ENCODE measurements at regions not wholly inside any gene's neighbourhood (a gene's known extent, or its start where the extent isn't known, plus 50 kb on each side); places are given as distances from the start of the nearest gene placed in this dataset.
A peak's percentile ranks its signal among the peaks of the same experiment; 100 is the strongest.

DNA sequence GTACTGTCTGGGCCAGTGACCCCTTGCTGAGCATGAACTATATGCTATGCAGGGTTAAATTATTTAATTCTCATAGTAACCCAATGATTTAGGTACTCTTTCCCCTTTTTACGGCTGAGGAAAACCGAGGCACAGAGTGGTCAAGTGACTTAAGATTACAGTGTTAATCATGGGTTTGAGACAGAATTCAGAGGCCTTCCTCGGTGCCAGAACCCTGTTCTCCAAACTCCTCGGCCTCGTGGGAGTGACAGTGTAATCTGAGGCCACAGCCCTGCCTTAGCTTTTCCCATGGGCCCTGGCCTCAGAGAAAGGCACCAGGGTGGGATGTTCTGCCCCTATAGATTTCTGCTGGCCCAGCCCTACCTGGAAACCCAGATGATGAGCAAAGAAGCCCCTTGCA is 86.4 kb upstream of the ZNF648 start:
- no peak for DNase-seq

DNA sequence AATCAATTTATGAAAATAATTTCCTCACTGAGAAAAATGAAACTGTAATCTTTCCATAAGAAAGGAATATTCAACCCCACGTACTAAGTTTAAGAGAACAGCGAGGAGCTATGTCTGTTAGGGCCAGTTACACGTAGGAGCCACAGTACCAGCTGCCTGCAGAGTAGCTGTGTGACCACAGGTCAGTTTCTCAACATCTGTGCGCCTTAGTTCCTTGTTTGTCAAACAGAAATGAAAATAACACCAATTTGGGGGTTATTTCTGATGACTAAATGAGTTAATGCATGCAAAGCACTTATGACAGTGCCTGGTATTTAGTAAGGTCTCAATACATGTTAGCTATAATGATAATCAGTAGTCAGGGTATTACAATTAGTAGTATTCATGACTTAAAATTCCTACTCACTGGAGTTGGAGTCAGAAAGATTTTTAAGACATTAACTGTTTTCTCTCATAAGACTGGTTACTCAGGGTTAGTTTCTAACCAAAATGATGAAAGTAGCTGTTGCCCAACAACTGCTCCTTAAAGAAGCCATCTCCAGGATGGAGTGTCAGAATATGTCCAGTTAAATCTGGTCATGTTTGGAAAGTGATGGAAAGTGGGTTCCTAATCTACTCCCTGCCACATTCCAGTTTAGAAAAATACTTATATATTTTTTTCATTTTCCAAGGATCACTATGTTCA is 85.8 kb upstream of the ZNF648 start:
- no peak for DNase-seq

DNA sequence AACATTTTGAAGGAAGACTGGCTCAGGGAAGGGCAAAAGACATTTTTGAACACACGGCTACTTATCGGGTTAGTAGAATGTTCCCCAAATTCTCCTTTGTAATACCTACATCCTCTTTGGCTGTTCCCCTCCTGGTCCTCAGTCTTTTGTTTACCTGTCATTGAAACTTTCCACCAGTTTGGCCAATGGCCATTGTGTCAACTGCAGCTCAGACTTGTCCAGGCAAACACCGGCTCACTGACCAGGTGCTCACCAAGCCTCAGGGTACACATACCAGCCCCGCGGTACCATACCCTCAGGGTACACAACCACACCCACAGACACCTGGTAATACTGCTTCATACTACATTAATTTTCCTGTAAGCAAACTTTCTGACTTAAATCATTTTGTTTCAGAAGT is 84.8 kb upstream of the ZNF648 start:
- DNase-seq: no peak

DNA sequence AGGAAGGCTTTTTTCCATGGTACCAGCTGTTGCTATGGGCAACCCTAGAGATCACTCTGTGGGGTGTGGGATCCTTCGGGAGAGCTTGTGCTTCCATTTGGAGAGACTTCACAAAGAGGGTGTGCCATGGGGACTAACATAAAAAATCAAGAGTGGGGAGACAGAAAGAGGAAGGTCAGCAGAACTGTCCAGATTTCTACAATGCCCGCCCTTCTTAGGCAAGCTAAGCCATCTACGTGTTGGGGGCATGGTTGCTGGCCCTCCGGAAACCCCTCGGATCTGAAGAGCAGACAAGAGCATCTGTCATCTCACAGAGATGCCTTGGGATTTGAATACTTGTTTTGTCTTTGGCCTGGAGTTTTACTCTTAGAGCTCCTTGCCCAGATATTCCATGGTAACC is 83.9 kb upstream of the ZNF648 start:
- no peak for DNase-seq

DNA sequence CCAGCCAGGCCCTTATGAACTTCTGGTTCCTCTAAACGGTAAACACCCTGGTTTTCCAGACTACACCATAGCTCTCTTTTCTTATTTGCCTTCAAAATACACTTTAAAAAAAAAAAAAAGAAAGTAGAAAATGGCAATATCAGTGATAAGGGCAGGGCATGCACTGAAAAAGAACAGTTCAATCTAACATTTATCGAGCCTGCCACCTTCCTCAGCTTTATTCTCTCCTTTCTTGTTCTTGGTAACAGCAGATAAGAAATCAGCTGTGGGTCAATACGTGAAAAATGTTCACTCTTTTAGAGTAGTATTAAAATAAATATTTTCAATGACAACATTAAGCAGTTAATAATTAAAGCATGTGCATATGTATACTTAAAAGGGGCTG is 83.1 kb upstream of the ZNF648 start:
- no peak for DNase-seq

DNA sequence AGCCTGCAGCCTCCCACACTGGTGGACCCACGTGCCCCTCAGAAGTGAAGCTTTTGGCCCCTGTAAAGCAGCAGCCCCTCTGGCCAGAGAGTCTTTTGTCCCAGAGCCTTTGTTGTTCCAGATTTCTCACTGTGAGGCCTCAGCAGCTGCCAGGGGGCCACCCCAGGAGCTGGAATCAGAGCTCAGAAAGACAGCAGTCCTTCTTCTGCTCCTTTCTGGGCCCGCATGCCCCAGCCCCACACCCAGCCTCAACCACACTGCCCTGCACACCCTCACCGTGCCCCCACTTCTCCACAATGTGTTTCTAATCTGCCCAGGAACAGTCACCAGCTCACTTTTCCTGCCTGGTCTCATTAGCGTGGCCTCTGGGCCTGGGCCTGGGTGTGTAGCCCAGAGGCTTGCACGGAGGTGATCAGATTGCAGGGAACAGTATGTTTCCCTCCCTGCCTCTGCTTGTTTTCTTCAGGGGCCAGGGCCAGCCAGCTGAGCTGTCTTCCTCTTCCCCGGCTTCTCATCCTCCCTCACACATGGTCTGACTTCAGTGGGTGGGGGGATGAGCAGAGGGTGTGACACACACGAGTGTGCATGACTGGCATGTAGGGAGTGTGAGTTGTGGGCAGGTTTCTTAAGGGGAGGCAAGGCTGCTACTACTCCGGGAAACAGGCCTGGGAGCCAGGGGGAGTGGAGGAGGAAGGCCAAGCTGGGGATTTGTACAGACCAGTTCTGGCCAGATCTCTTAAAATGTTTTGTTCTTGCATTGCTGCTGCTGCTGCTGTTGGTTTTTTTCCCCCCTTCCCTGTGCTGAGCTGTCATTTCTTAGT is 82.5 kb upstream of the ZNF648 start:
- peak; percentile 95 for DNase-seq

DNA sequence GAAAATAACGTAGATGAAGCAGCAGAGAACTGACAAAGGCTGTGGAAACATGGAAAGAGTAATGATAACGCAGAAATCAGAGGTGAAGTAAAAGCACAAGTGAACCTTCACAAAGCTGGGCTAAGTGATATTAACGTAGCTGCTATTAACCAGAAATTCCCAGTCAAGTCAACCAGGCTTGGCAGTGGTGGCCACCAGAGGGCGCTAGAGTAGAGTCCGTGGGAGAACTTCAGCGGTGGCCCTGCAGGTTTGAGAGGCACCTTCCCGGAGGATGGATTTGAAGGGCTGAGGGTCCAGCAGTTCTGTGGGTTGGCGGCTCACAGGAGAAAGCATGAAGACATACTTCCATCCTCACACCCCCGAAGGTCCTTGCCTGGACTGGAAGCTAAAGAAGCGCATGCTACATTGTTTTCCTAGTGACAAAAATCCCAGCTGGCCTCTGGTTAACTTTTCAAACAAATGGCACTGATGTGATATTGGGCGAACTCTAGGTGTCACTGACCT is 81.7 kb upstream of the ZNF648 start:
- DNase-seq: peak; percentile 58

DNA sequence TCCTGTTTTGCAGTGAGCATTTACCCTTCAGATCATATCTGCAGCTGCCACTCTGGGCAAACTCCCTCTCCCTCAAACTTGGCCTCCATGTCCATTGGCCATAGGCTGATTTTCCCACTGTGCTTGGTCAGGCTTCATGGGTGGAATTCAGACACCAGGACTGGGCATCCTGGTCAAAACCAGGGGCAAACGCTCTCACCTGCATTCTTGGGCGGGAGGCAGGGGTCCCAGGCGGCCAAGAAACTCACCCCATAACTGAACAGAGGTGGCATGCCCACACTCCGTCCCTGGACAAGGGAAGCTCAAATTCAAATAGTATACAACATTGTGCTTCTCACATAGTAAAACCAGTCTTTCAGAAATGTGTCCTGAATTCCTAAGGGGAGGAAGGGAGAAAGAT is 81.1 kb upstream of the ZNF648 start:
- DNase-seq: no peak

DNA sequence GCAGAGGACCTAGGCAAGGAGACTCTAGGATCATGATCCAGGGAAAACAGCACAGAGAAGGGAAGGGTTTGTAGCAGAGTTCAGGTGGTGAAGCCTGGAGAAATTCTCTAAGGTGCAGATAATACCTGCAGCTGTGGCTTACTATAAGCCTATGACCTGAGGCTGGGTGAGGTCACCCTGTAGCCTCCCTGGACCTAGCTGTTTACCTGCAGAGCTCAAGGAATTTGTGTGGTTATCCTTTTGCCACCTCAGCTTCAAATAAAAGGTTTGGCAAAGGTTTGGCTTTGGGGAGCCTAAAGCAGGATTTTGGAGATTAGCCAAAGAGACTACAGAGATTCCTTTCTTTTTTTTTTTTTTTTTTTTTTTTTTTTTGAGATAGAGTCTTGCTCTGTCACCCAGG is 79.5 kb upstream of the ZNF648 start:
- DNase-seq: no peak

DNA sequence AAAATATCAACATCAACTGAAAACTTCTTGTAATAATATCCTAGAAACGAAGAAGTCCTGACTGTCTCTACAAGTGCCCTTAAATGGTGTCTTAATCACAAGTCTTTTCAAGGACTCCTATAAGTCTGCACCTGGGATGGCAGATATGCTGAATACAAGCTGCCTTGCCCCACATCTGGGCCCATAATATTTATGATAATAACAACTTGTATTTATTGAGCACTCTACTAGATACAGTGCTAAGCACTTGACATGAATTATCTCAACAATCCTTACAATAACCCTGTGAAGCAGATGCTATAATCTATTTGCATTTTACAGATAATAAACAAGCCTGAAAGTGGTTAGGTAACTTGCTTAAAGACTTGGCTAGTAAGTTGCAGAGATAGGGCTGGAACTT is 78.0 kb upstream of the ZNF648 start:
- no peak for DNase-seq

DNA sequence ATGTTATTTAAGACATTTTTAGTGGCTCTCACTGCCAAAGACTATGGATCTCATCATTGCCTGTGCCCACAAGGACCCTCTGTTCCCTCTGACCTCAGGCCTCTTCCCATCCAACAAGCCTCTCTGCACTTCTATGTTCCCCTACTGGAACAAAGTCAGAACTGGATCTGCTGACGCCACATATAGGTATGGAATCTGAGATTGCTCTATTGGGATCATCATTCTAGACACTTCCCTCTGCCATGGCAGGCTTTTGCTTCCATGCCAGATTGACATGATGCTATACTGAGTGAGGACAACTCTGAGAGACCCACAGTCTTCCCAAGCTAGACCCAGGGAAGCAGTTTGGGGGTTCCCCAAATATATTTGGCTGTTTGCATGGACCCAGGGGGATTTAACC is 76.0 kb upstream of the ZNF648 start:
- no peak for DNase-seq

DNA sequence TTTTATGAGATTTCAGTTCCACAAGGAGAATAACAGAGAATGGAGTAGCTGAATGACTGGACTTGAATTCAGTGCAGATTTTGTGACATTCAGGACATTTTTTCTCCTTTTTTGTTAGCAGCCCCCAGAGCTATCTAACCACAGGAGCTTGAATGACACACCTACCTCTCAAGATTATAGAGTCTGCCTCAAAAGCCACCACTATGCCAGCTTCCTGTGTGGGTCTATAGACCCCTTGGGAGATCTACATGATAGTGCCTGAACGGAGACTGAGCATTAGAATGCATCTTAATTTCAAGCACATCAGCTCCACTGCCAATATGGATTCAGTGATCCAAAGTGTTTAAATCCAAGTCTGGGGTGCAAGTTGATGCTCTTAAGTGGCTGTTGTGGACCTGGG is 74.4 kb upstream of the ZNF648 start:
- DNase-seq: no peak

DNA sequence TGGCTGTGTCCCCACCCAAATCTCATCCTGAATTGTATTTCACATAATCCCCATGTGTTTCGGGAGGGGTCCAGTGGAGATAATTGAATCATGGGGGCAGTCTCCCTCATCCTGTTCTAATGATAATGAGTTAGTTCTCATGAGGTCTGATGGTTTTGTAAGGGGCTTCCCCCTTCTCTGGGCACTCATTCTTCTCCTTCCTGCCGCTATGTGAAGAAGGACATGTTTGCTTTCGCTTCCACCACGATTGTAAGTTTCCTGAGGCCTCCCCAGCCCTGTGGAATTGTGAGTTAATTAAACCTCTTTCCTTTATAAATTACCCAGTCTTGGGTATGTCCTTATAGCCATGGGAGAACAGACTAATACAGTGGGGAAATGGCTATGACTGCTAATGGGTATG is 72.7 kb upstream of the ZNF648 start:
- no peak for DNase-seq

DNA sequence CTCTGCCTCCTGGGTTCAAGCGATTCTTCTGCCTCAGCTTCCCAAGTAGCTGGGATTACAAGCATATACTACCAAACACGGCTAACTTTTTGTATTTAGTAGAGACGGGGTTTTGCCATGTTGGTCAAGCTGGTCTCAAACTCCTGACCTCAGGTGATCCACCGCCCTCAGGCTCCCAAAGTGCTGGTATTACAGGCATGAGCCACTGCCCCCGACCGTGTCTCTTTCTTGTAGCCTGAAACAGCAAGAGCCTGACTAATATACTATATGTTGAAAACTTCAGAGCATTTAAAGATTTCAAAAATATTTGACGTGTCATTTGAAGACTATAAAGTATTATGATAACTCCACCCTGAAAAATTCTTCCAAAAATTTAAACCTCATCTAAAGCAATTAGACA is 71.7 kb upstream of the ZNF648 start:
- DNase-seq: no peak

DNA sequence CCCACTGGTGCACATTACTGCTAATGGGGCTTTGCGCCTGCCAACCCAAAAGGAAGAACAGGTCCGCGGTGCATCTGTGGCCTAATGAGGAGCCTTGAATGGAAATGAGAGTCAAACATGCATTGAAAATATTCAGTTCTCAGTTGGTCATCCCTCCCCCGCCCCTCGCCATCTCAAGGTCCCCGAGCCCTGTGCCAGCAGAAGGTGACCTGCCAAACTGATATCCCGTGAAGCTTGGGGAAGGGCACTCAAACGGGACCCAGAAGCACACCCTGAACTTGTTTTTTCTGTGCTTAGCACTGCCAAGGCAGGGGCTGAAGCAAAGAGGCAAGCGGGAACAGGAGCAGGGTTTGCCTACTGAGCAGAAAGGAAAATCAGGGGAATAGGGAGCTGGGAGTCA is 67.9 kb upstream of the ZNF648 start:
- no peak for DNase-seq

DNA sequence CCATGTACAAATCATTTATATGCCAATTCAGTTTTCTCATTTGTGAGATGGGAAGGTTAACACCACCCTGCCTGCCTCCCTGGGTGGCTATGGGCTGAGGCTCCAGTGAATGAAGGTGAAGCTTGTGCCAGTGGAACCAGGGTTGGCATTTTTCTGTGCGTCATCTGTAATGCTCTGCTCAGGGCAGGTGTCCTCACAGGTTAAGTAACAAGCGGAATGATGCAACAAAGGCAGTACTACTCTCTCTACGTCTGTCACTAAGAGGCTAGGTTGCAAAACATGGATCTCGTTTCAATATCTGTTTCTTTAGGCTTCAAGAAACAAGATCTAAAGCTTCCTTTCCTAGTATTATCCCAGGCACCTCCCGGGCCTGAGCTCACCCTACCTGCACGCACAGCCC is 67.0 kb upstream of the ZNF648 start:
- no peak for DNase-seq

DNA sequence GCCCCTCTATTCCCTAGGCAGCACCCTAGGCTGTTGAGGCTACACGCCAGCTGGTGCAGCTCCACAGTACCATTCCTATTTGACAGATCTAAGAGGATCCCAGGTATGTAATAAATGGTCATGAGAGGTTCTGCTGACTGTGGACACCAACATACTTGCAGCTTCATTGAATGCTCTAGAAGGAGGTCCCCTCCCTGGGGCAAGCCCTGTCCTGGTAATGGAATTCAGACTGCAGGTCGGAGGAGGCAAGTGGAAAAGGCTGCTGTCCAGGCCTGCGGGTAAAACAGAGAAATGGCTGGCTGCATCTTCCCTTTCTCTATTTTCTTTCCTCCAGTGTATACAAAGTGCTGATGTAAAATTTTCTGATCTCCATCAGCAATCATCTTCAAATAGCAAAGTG is 66.1 kb upstream of the ZNF648 start:
- DNase-seq: no peak

DNA sequence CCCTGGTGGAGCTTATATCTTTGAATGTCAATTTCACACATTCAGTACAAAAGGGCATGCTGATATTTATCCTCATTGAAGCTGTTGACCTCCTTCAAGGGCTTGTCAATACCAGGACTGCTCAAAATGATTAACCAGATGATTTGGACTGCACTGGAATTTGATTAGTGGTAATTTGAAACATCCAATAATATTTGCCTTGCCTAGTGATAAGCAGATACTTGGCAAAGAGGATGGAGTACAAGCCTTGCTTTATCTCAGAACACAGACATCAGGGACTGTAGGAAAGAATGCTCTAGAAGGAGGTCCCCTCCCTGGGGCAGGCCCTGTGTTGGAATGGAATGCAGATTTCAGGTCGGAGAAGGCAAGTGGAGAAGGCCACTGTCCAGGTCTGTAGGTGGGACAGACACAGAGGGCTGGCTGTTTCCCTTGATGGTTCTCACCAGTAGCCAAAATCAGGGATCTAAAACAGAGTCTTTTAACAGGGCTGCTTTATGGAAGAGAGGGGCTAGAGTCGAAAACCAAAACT is 64.8 kb upstream of the ZNF648 start:
- DNase-seq: no peak

DNA sequence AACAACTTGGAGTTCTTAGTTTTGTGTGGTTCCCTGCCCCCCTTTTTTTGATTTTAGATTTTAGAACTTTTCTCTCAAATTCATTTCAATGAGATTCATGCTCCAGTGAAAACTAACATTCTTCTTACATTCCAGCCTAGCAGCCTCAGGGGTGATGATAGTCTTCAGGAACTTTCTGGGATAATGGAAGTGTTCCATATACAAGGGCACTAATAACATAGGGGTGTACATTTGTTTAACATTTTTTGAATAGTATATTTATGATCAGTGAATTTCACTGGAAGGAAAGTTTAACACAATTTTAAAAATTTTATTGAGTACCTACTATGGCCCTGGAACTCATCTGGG is 61.4 kb upstream of the ZNF648 start:
- DNase-seq: no peak

DNA sequence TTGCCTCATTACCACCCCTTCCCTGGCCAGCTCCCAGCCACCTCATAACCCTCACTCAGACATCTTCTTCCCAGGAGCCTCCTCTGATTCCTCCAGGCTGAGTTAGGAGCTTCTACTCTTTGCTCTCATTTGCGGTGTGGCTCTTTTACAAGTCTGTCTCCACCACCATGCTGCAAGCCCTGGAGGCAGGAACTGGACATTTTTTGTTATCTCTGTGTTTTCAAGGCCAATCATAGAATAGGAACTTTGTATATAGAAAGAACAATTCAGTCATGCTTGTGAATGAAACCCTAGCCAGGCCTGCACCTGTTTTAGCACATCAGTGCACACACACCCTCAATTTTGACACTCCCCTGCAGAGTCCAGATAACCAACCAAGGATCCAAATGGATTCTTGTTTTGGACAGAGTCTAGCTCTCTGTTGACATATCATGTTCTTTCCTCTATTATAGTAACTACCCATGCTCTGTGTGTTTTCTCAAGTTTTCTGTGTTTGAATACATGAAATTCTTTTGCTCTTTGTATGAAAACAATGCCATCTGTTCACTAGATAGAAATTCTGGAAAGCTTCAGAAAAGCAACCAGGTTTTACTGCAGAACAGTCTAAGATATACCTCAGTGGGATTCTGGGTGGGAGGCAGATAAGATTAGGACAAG is 60.9 kb upstream of the ZNF648 start:
- peak; percentile 24 for DNase-seq

DNA sequence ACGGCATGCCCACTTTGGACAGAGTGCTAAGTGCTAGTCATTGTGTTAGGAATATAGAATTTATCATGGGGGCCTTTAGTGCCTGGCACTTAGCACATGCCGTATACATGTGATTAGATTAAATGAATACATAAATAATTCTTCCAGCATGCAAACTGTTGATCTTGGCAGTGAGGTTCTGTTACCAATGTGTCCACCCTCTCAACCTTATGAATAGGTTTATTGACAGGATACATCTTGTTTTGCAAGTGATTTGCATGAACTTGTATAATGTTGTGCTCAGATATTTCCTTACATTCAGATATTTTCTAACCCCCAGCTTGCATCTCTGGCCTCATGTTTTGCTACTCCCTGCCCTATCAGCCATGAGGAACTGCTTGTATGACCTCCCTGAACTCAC is 60.3 kb upstream of the ZNF648 start:
- no peak for DNase-seq

DNA sequence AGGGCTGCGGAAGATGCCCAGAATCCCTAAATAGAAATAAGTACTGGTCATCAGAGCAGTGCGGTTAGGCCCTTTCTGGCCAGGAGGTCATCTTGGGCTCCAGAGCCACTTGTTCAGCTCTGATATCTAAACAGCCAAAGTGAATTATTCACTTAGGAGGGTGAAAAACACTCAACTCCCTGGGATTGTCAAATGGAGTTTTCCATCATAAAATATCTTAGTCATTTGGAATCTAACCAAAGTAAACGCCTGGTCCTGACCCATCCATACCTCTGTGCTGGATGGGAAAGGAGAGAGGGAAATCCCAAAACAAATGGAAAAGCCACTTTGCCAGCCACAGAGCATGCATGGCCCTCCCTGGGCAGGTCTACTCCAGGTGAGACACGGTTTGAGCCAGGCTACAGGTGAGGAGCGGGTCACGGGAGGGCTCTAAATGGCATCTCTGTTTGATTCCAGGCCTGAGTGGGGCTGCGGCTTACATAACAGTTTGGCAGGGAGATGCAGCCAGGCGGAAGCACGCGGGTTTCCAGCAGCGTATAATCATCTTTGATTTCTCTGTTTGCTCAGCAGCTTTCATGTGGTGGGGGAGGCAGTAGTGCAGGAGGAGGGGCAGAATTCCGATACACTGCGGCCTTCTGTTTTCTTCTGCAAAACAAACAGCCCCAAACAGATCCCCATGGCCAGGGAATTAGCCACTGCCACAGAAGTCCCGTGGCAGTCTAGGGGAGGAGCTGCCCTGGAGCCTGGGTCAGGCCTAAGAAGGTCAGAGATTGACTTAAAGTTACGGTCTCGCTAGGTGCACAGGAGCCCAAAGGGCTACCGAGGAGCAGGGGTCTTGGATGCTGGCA is 59.1 kb upstream of the ZNF648 start:
- peak; percentile 71 for DNase-seq

DNA sequence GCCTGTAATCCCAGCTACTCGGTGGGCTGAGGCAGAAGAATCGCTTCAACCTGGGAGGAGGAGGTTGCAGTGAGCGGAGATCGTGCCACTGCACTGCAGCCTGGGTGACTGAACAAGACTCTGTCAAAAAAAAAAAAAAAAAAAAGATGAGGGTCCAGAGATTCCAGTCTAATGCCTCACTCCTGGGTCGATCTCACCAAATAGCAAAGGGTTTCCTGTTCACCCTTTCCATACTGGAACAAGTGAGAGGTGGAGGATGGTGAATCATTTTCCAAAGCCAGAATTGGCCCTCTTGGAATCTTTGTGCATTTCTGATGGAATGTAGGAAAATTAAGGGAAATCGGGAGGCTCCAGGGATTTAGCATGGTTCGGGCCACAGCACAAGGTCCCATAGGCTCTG is 58.1 kb upstream of the ZNF648 start:
- DNase-seq: peak; percentile 45

Measured in NCI-H226 (cell line).